ENCODE measurements at regions not wholly inside any gene's neighbourhood (a gene's known extent, or its start where the extent isn't known, plus 50 kb on each side); places are given as distances from the start of the nearest gene placed in this dataset.

- DNase-seq (ENCODE audit: unreplicated experiment), result no peak
- H3K4me1 Mint-ChIP-seq (ENCODE audit: insufficient read depth, unreplicated experiment), result peaks cover 6% of the 10 kb centered on the region
- no peaks in the 10 kb centered on the region for H3K27me3 Mint-ChIP-seq (ENCODE audit: insufficient read depth, unreplicated experiment)
- no peak overlapping the region for H3K27ac Mint-ChIP-seq (ENCODE audit: low read depth, unreplicated experiment)
- POLR2A ChIA-PET, result no interaction called here
- H3K36me3 Mint-ChIP-seq (ENCODE audit: insufficient read depth, unreplicated experiment), result no peaks in the 10 kb centered on the region
- intact Hi-C loops (cut with micrococcal nuclease), result no loop called here
- BruUV-seq (replicated peaks), result no TSS peak
- CTCF ChIA-PET, result interaction anchor here (1.2 kb wide), 1 partner anchor 20 kb away, joined by 3 read pairs; no protein-coding TSS in a partner anchor
- H3K4me3 Mint-ChIP-seq (ENCODE audit: unreplicated experiment), result no peak overlapping the region
- TF ChIP-seq, protein P1, sequence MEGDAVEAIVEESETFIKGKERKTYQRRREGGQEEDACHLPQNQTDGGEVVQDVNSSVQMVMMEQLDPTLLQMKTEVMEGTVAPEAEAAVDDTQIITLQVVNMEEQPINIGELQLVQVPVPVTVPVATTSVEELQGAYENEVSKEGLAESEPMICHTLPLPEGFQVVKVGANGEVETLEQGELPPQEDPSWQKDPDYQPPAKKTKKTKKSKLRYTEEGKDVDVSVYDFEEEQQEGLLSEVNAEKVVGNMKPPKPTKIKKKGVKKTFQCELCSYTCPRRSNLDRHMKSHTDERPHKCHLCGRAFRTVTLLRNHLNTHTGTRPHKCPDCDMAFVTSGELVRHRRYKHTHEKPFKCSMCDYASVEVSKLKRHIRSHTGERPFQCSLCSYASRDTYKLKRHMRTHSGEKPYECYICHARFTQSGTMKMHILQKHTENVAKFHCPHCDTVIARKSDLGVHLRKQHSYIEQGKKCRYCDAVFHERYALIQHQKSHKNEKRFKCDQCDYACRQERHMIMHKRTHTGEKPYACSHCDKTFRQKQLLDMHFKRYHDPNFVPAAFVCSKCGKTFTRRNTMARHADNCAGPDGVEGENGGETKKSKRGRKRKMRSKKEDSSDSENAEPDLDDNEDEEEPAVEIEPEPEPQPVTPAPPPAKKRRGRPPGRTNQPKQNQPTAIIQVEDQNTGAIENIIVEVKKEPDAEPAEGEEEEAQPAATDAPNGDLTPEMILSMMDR (IDR thresholded peaks at IDR 0.05; ENCODE audit: unreplicated experiment), result no peak
- H3K9me3 Mint-ChIP-seq (ENCODE audit: unreplicated experiment), result no peaks in the 10 kb centered on the region
Measured at GRCh38 chr9:129309906-129310305, 131.8 kb upstream of the IER5L start.

GRCh38 chr9:129309041-129309430 is 131.0 kb upstream of the IER5L start:
- no peaks in the 10 kb centered on the region for H3K27me3 Mint-ChIP-seq (ENCODE audit: insufficient read depth, unreplicated experiment)
- CTCF ChIA-PET, result interaction anchor here (0.5 to 1.2 kb wide), 3 partner anchors 19 to 494 kb away, joined by 3 read pairs; no protein-coding TSS in a partner anchor
- peaks cover 6% of the 10 kb centered on the region for H3K4me1 Mint-ChIP-seq (ENCODE audit: insufficient read depth, unreplicated experiment)
- TF ChIP-seq, protein P1 (IDR thresholded peaks at IDR 0.05; ENCODE audit: unreplicated experiment), result no peak
- BruUV-seq (replicated peaks), result no TSS peak
- POLR2A ChIA-PET, result no interaction called here
- H3K4me3 Mint-ChIP-seq (ENCODE audit: unreplicated experiment), result no peak overlapping the region
- no peak for DNase-seq (ENCODE audit: unreplicated experiment)
- intact Hi-C loops (cut with micrococcal nuclease), result no loop called here
- no peaks in the 10 kb centered on the region for H3K36me3 Mint-ChIP-seq (ENCODE audit: insufficient read depth, unreplicated experiment)
- no peaks in the 10 kb centered on the region for H3K9me3 Mint-ChIP-seq (ENCODE audit: unreplicated experiment)
- no peak overlapping the region for H3K27ac Mint-ChIP-seq (ENCODE audit: low read depth, unreplicated experiment)

DNA sequence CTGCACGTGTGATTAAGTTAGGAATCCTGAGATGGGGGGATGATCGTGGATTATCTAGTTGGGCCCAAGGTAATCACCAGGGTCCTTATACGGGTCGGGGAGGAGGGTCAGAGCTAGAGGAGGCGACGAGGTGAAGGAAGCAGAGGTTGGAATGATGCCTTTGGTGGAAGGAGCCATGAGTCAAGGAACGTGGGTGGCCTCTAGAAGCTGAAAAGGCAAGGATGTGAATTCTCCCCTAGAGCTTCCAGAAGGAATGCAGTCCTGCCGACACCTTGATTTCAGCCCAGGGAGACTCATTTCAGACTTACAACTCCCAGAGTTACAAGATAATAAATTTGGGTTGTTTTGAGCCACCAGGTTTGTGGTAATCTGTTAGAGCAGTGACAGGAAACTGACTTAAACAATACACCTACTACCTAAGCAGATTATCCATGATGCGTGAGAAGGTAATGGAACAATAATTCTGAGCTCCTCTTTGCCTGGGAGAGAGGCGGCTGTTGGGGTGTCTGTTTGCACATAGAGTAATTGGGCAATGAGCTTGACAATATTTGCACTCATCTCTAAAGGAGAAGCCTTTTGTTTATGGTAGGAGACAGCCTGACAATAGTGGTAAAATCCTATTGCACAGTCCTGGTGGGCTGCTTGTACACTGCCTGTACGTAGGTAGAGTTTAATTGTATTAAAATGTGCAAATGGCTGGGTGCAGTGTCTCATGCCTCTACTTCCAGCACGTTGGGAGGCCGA is 129.3 kb upstream of the IER5L start:
- Mint-ChIP-seq H3K4me3 (ENCODE audit: unreplicated experiment) (no peak overlapping the region), H3K9me3 (ENCODE audit: unreplicated experiment) (no peaks in the 10 kb centered on the region), H3K36me3 (ENCODE audit: insufficient read depth, unreplicated experiment) (no peaks in the 10 kb centered on the region), H3K27ac (ENCODE audit: low read depth, unreplicated experiment) (no peak overlapping the region), H3K4me1 (ENCODE audit: insufficient read depth, unreplicated experiment) (peaks cover 6% of the 10 kb centered on the region), H3K27me3 (ENCODE audit: insufficient read depth, unreplicated experiment) (no peaks in the 10 kb centered on the region)
- no TSS peak for BruUV-seq (replicated peaks)
- ChIA-PET CTCF (no interaction called here), POLR2A (interaction anchor here (1.0 kb wide), 1 partner anchor 25 kb away, joined by 3 read pairs; no protein-coding TSS in a partner anchor)
- DNase-seq (ENCODE audit: unreplicated experiment), result no peak
- intact Hi-C loops (cut with micrococcal nuclease), result no loop called here
- TF ChIP-seq, protein P1 (IDR thresholded peaks at IDR 0.05; ENCODE audit: unreplicated experiment), result no peak

GRCh38 chr9:129306318-129306973 is 128.4 kb upstream of the IER5L start:
- intact Hi-C loops (cut with micrococcal nuclease), result no loop called here
- no peaks in the 10 kb centered on the region for H3K36me3 Mint-ChIP-seq (ENCODE audit: insufficient read depth, unreplicated experiment)
- no peak overlapping the region for H3K27ac Mint-ChIP-seq (ENCODE audit: low read depth, unreplicated experiment)
- H3K27me3 Mint-ChIP-seq (ENCODE audit: insufficient read depth, unreplicated experiment), result no peaks in the 10 kb centered on the region
- peaks cover 6% of the 10 kb centered on the region for H3K4me1 Mint-ChIP-seq (ENCODE audit: insufficient read depth, unreplicated experiment)
- CTCF ChIA-PET, result no interaction called here
- no peak overlapping the region for H3K4me3 Mint-ChIP-seq (ENCODE audit: unreplicated experiment)
- DNase-seq (ENCODE audit: unreplicated experiment), result no peak
- no TSS peak for BruUV-seq (replicated peaks)
- TF ChIP-seq, protein P1 (IDR thresholded peaks at IDR 0.05; ENCODE audit: unreplicated experiment), result no peak
- no peaks in the 10 kb centered on the region for H3K9me3 Mint-ChIP-seq (ENCODE audit: unreplicated experiment)
- POLR2A ChIA-PET, result no interaction called here

Measured in MCF 10A (cell line).